Astrocyte (in vitro differentiated cells and primary cell): ENCODE measurements at regions not wholly inside any gene's neighbourhood (a gene's known extent, or its start where the extent isn't known, plus 50 kb on each side); places are given as distances from the start of the nearest gene placed in this dataset.

Source experiments
- DNase-seq: peaks from one replicate; pipeline ENCODE4 v3.0.0-alpha.2; 2010; ENCODE audit warnings: low read depth
- FAIRE-seq: peaks from 2 replicates; lab custom pipeline; 2011; peaks lifted over from hg19 to GRCh38; lab: Jason Lieb, UNC
- H2AFZ ChIP-seq: 2 replicates; pipeline ENCODE4 v1.6.0; 2012; ENCODE audit warnings: low read depth, low read length, inconsistent platforms
- H3K27ac ChIP-seq: 2 replicates; pipeline ENCODE4 v1.5.1; 2011; ENCODE audit warnings: low read depth, low read length, inconsistent platforms
- H3K27me3 ChIP-seq: 2 replicates; pipeline ENCODE4 v1.6.0; 2011; ENCODE audit warnings: low read length, inconsistent platforms; ENCODE audit not compliant: insufficient read depth
- H3K36me3 ChIP-seq: 2 replicates; pipeline ENCODE4 v1.5.1; 2011; ENCODE audit warnings: low read length, inconsistent platforms; ENCODE audit not compliant: insufficient read depth
- H3K4me1 ChIP-seq: 2 replicates; pipeline ENCODE4 v1.5.1; 2011; ENCODE audit warnings: low read length, inconsistent platforms; ENCODE audit not compliant: insufficient read depth
- H3K4me2 ChIP-seq: 2 replicates; pipeline ENCODE4 v1.6.0; 2012; ENCODE audit warnings: low read length, inconsistent platforms
- H3K4me3 ChIP-seq: 2 replicates; pipeline ENCODE4 v1.5.1; 2011; ENCODE audit warnings: low read depth, mild to moderate bottlenecking, low read length, inconsistent platforms; ENCODE audit not compliant: insufficient read depth
- H3K79me2 ChIP-seq: 2 replicates; pipeline ENCODE4 v1.6.0; 2012; ENCODE audit warnings: mild to moderate bottlenecking, low read length, inconsistent platforms; ENCODE audit not compliant: insufficient read depth
- H3K9ac ChIP-seq: 2 replicates; pipeline ENCODE4 v1.6.0; 2012; ENCODE audit warnings: mild to moderate bottlenecking, low read length, inconsistent platforms
- H3K9me3 ChIP-seq: 2 replicates; pipeline ENCODE4 v1.5.1; 2012; ENCODE audit warnings: low read depth, mild to moderate bottlenecking, low read length, inconsistent platforms; ENCODE audit not compliant: insufficient read depth
- H4K20me1 ChIP-seq: 2 replicates; pipeline ENCODE4 v1.6.0; 2012; ENCODE audit warnings: low read length, inconsistent platforms; ENCODE audit not compliant: insufficient read depth
- H3K27ac Mint-ChIP-seq: one replicate; pipeline ENCODE4 v1.8.0; 2021; ENCODE audit warnings: mild to moderate bottlenecking, mixed read lengths; ENCODE audit not compliant: unreplicated experiment
- H3K27me3 Mint-ChIP-seq: one replicate; pipeline ENCODE4 v1.8.0; 2021; ENCODE audit warnings: low read depth, mixed read lengths; ENCODE audit not compliant: unreplicated experiment
- H3K36me3 Mint-ChIP-seq: one replicate; pipeline ENCODE4 v1.8.0; 2021; ENCODE audit warnings: low read depth, mixed read lengths; ENCODE audit not compliant: unreplicated experiment
- H3K4me1 Mint-ChIP-seq: one replicate; pipeline ENCODE4 v1.8.0; 2021; ENCODE audit warnings: low read depth, mixed read lengths; ENCODE audit not compliant: unreplicated experiment
- H3K4me3 Mint-ChIP-seq: one replicate; pipeline ENCODE4 v1.8.0; 2021; ENCODE audit warnings: mild to moderate bottlenecking, moderate library complexity, mixed read lengths; ENCODE audit not compliant: unreplicated experiment
- H3K9me3 Mint-ChIP-seq: one replicate; pipeline ENCODE4 v1.8.0; 2021; ENCODE audit warnings: mild to moderate bottlenecking, mixed read lengths; ENCODE audit not compliant: unreplicated experiment
- CTCF ChIP-seq: IDR thresholded peaks from 2 replicates; pipeline ENCODE4 v1.5.1; 2011; ENCODE audit warnings: low read depth, mild to moderate bottlenecking, inconsistent platforms, low read length, moderate library complexity; ENCODE audit not compliant: insufficient read depth
- EZH2 ChIP-seq: IDR thresholded peaks from 2 replicates; pipeline ENCODE4 v1.6.1; 2012; ENCODE audit warnings: mild to moderate bottlenecking, low read length, inconsistent platforms; ENCODE audit not compliant: insufficient read depth

GRCh38 chr14:65948302-65948701 lies 535.8 kb downstream of the FUT8 start:
- DNase-seq (no peak), FAIRE-seq (no peak)
- H3K9ac ChIP-seq = no peak overlapping the region
- H3K4me1 ChIP-seq = peaks cover 6% of the 10 kb centered on the region
- H3K9me3 ChIP-seq = no peaks in the 10 kb centered on the region
- H4K20me1 ChIP-seq = no peaks in the 10 kb centered on the region
- H3K4me1 Mint-ChIP-seq = peaks cover 19% of the 10 kb centered on the region
- no peak overlapping the region for H3K4me3 ChIP-seq
- no peak overlapping the region for H3K4me3 Mint-ChIP-seq
- H3K27ac ChIP-seq = no peak overlapping the region
- H2AFZ ChIP-seq = no peak overlapping the region
- peaks cover 2% of the 10 kb centered on the region for H3K9me3 Mint-ChIP-seq
- no peaks in the 10 kb centered on the region for H3K36me3 Mint-ChIP-seq
- H3K36me3 ChIP-seq = no peaks in the 10 kb centered on the region
- H3K27me3 Mint-ChIP-seq = peaks cover 15% of the 10 kb centered on the region
- no peak overlapping the region for H3K4me2 ChIP-seq
- no peak overlapping the region for H3K27ac Mint-ChIP-seq
- TF ChIP-seq CTCF = no peak
- TF ChIP-seq EZH2 = no peak
- no peaks in the 10 kb centered on the region for H3K79me2 ChIP-seq
- no peaks in the 10 kb centered on the region for H3K27me3 ChIP-seq

- Histone ChIP-seq H3K79me2 (no peaks in the 10 kb centered on the region), H3K9me3 (no peaks in the 10 kb centered on the region), H3K4me3 (no peak overlapping the region), H4K20me1 (no peaks in the 10 kb centered on the region), H3K4me1 (peaks cover 6% of the 10 kb centered on the region), H3K4me2 (peak overlapping the region; percentile 8), H3K27ac (no peak overlapping the region), H2AFZ (no peak overlapping the region), H3K9ac (no peak overlapping the region), H3K36me3 (no peaks in the 10 kb centered on the region), H3K27me3 (no peaks in the 10 kb centered on the region)
- Mint-ChIP-seq H3K27me3 (peaks cover 15% of the 10 kb centered on the region), H3K9me3 (peaks cover 2% of the 10 kb centered on the region), H3K27ac (no peak overlapping the region), H3K36me3 (no peaks in the 10 kb centered on the region), H3K4me1 (peaks cover 12% of the 10 kb centered on the region), H3K4me3 (no peak overlapping the region)
- FAIRE-seq (peak; percentile 43), DNase-seq (peak; percentile 48)
- TF ChIP-seq EZH2 = no peak
- TF ChIP-seq CTCF = no peak
These were observed 536.3 kb upstream of the CCDC196 start for GRCh38 chr14:65949711-65950516.

GRCh38 chr14:65954942-65955341 lies 531.2 kb upstream of the CCDC196 start:
- Mint-ChIP-seq H3K9me3 (no peaks in the 10 kb centered on the region), H3K36me3 (no peaks in the 10 kb centered on the region), H3K27me3 (no peaks in the 10 kb centered on the region), H3K27ac (no peak overlapping the region), H3K4me1 (peaks cover 5% of the 10 kb centered on the region), H3K4me3 (no peak overlapping the region)
- no peaks in the 10 kb centered on the region for H3K79me2 ChIP-seq
- no peak overlapping the region for H3K27ac ChIP-seq
- FAIRE-seq = no peak
- H3K4me1 ChIP-seq = peaks cover 4% of the 10 kb centered on the region
- DNase-seq = no peak
- H3K9me3 ChIP-seq = no peaks in the 10 kb centered on the region
- no peak overlapping the region for H3K4me3 ChIP-seq
- no peak overlapping the region for H3K9ac ChIP-seq
- H2AFZ ChIP-seq = no peak overlapping the region
- no peaks in the 10 kb centered on the region for H3K36me3 ChIP-seq
- TF ChIP-seq CTCF (no peak), EZH2 (no peak)
- no peaks in the 10 kb centered on the region for H3K27me3 ChIP-seq
- H3K4me2 ChIP-seq = no peak overlapping the region
- no peaks in the 10 kb centered on the region for H4K20me1 ChIP-seq
